ENCODE measurements at regions not wholly inside any gene's neighbourhood (a gene's known extent, or its start where the extent isn't known, plus 50 kb on each side); places are given as distances from the start of the nearest gene placed in this dataset.

DNA sequence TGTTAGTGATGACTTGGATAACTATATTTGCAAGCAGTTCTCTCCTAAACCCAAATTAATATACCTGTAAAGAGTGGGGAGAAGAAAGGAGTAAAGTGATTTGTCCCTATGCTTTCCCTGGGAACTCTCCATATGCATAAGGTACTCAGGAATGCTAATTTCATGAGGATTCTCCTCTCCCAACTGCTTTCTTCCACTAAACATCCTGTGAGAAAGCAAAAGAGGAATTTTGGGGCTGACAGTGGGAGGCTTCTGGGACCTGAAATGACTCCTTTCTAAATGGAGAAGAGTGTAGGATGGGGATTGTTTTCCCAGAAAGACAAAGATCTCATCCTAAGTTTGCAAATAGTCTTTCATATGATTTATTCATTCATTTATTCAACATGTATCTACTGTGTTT, 250.5 kb downstream of the TDRD3 start:
- H3K27me3 ChIP-seq (replicated peaks in 1 of 2; ENCODE audit: control insufficient read depth in 2 of 2, insufficient read depth in 2 of 2, low read length in 1 of 2), result no peaks in the 10 kb centered on the region
- FAIRE-seq, result no peak
- SMC1A ChIA-PET (ENCODE audit: uncharacterized antibody, unreplicated experiment), result no interaction called here
- H3K4me1 ChIP-seq (ENCODE audit: control insufficient read depth, insufficient read depth, low read length), result no peaks in the 10 kb centered on the region; the same call in 1 of the 2 replicates
- intact Hi-C loops (cut with micrococcal nuclease; ENCODE audit: unreplicated experiment) (no loop called here), in situ Hi-C loops (cut with MboI) (no loop called here)
- no peaks in the 10 kb centered on the region for H3K36me3 ChIP-seq (ENCODE audit: control insufficient read depth in 2 of 2, insufficient read depth in 2 of 2, low read length in 1 of 2)
- DNase-seq (ENCODE audit: low read depth, low spot score), result no peak
- CTCF ChIA-PET, result interaction anchor here (0.6 kb wide), 1 partner anchor 600 kb away, joined by 3 read pairs; no protein-coding TSS in a partner anchor
- POLR2A ChIA-PET, result no interaction called here
- H3K79me2 ChIP-seq (ENCODE audit: control insufficient read depth, insufficient read depth, low read length), result no peaks in the 10 kb centered on the region
- H3K9ac ChIP-seq (ENCODE audit: control insufficient read depth, insufficient read depth, low read length), result no peak overlapping the region
- no peak overlapping the region for H3K4me2 ChIP-seq (ENCODE audit: control insufficient read depth, insufficient read depth)
- TF ChIP-seq CREM (IDR thresholded peaks at IDR 0.05; ENCODE audit: low read depth) (no peak), SMC3 (IDR thresholded peaks at IDR 0.05; ENCODE audit: borderline replicate concordance, low read length) (no peak), LARP7 (IDR thresholded peaks at IDR 0.05) (no peak), RELA (IDR thresholded peaks at IDR 0.05; ENCODE audit: borderline replicate concordance, partially characterized antibody) (no peak)
- TF ChIP-seq, protein P1, sequence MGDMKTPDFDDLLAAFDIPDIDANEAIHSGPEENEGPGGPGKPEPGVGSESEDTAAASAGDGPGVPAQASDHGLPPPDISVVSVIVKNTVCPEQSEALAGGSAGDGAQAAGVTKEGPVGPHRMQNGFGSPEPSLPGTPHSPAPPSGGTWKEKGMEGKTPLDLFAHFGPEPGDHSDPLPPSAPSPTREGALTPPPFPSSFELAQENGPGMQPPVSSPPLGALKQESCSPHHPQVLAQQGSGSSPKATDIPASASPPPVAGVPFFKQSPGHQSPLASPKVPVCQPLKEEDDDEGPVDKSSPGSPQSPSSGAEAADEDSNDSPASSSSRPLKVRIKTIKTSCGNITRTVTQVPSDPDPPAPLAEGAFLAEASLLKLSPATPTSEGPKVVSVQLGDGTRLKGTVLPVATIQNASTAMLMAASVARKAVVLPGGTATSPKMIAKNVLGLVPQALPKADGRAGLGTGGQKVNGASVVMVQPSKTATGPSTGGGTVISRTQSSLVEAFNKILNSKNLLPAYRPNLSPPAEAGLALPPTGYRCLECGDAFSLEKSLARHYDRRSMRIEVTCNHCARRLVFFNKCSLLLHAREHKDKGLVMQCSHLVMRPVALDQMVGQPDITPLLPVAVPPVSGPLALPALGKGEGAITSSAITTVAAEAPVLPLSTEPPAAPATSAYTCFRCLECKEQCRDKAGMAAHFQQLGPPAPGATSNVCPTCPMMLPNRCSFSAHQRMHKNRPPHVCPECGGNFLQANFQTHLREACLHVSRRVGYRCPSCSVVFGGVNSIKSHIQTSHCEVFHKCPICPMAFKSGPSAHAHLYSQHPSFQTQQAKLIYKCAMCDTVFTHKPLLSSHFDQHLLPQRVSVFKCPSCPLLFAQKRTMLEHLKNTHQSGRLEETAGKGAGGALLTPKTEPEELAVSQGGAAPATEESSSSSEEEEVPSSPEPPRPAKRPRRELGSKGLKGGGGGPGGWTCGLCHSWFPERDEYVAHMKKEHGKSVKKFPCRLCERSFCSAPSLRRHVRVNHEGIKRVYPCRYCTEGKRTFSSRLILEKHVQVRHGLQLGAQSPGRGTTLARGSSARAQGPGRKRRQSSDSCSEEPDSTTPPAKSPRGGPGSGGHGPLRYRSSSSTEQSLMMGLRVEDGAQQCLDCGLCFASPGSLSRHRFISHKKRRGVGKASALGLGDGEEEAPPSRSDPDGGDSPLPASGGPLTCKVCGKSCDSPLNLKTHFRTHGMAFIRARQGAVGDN (IDR thresholded peaks at IDR 0.05), result no peak
- no peak overlapping the region for H2AFZ ChIP-seq (ENCODE audit: control insufficient read depth, low read depth, low read length)
- no peaks in the 10 kb centered on the region for H4K20me1 ChIP-seq (ENCODE audit: control insufficient read depth, insufficient read depth)
- no peaks in the 10 kb centered on the region for H3K9me3 ChIP-seq (replicated peaks; ENCODE audit: control insufficient read depth, insufficient read depth, low read length)
- ATAC-seq, result no peak
- no peak overlapping the region for H3K27ac ChIP-seq (ENCODE audit: control insufficient read depth, insufficient read depth)
- no TSS peak for BruUV-seq (replicated peaks)
- no peak overlapping the region for H3K4me3 ChIP-seq
- RAD21 ChIA-PET (ENCODE audit: unreplicated experiment), result no interaction called here

All from GM12878 (cell line).